Uterus (tissue), 2 donors: ENCODE measurements at regions not wholly inside any gene's neighbourhood (a gene's known extent, or its start where the extent isn't known, plus 50 kb on each side); places are given as distances from the start of the nearest gene placed in this dataset.

ENCODE experiments used
- POLR2A ChIP-seq, 2 donors: fragments of 450-650 bp; IDR thresholded peaks; one replicate each; pipeline ENCODE4 v1.6.1; 2016; ENCODE audit warnings: antibody characterized with exemption in 2 of 2, mild to moderate bottlenecking in 1 of 2, moderate library complexity in 1 of 2
- TF ChIP-seq, protein P1 (sequence below), 4 experiments: fragments of 200-600 bp in 2 of 4; fragments of 450-650 bp in 2 of 4; sonication (generic) in 2 of 4; IDR thresholded peaks; one replicate each; pipeline ENCODE4 v1.5.1; 2016 to 2019; ENCODE audit warnings: antibody characterized with exemption in 4 of 4, mild to moderate bottlenecking in 2 of 4, moderate library complexity in 1 of 4

DNA sequence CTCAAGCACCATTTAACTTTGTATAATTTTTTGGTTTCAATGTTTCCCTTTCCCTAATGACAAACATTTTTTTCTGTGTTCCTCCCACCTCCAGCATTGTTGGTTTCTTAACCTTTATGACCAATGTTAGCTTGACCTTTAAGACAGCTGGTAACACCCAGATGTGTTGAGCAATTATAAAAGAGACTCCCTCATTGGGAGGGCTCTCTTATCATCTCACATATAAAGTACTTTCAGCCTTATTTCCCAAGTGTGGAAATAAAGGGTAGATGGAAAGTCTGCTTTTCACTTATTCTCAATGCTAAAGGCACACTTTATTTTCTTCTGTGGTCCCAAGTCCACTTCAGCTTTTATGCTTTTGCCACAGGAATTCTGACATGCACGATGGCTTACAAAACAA is 1420.4 kb downstream of the RAPGEF2 start:
- TF ChIP-seq, protein P1, sequence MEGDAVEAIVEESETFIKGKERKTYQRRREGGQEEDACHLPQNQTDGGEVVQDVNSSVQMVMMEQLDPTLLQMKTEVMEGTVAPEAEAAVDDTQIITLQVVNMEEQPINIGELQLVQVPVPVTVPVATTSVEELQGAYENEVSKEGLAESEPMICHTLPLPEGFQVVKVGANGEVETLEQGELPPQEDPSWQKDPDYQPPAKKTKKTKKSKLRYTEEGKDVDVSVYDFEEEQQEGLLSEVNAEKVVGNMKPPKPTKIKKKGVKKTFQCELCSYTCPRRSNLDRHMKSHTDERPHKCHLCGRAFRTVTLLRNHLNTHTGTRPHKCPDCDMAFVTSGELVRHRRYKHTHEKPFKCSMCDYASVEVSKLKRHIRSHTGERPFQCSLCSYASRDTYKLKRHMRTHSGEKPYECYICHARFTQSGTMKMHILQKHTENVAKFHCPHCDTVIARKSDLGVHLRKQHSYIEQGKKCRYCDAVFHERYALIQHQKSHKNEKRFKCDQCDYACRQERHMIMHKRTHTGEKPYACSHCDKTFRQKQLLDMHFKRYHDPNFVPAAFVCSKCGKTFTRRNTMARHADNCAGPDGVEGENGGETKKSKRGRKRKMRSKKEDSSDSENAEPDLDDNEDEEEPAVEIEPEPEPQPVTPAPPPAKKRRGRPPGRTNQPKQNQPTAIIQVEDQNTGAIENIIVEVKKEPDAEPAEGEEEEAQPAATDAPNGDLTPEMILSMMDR (IDR thresholded peaks at IDR 0.05): no peak
- no peak for TF ChIP-seq POLR2A (IDR thresholded peaks at IDR 0.05)
